ENCODE measurements at regions not wholly inside any gene's neighbourhood (a gene's known extent, or its start where the extent isn't known, plus 50 kb on each side); places are given as distances from the start of the nearest gene placed in this dataset.

- DNase-seq (no peak), ATAC-seq (replicated peaks) (no peak)
- Mint-ChIP-seq H3K9me3 (peaks cover 40 to 41% of the 10 kb centered on the region in 2 donors), H3K4me3 (no peak overlapping the region), H3K27ac (no peak overlapping the region), H3K36me3 (peaks cover 3 to 4% of the 10 kb centered on the region in 2 donors), H3K4me1 (no peaks in the 10 kb centered on the region), H3K27me3 (no peaks in the 10 kb centered on the region)
Measured at GRCh38 chr12:34295366-34296142, 273.3 kb downstream of the ALG10 start.

GRCh38 chr12:34296143-34297041 is 274.1 kb downstream of the ALG10 start:
- H3K9me3 Mint-ChIP-seq = peaks cover 40 to 43% of the 10 kb centered on the region in 2 donors
- H3K4me3 Mint-ChIP-seq = no peak overlapping the region
- no peaks in the 10 kb centered on the region for H3K4me1 Mint-ChIP-seq
- H3K27ac Mint-ChIP-seq = no peak overlapping the region
- DNase-seq = no peak
- no peaks in the 10 kb centered on the region for H3K27me3 Mint-ChIP-seq
- no peak for ATAC-seq (replicated peaks)
- H3K36me3 Mint-ChIP-seq = peaks cover 4 to 6% of the 10 kb centered on the region in 2 donors

- peaks cover 3 to 7% of the 10 kb centered on the region in 2 donors for H3K36me3 Mint-ChIP-seq
- H3K9me3 Mint-ChIP-seq = peaks cover 46 to 49% of the 10 kb centered on the region in 2 donors
- H3K4me3 Mint-ChIP-seq = no peak overlapping the region
- H3K27me3 Mint-ChIP-seq = no peaks in the 10 kb centered on the region
- no peak for ATAC-seq (replicated peaks)
- no peak for DNase-seq
- no peak overlapping the region for H3K27ac Mint-ChIP-seq
- no peaks in the 10 kb centered on the region for H3K4me1 Mint-ChIP-seq
Measured at GRCh38 chr12:34297126-34297789, 275.0 kb downstream of the ALG10 start.

GRCh38 chr12:34297790-34298164 is 275.5 kb downstream of the ALG10 start:
- Mint-ChIP-seq H3K36me3 (peaks cover 3 to 7% of the 10 kb centered on the region in 2 donors), H3K4me3 (no peak overlapping the region), H3K27me3 (no peaks in the 10 kb centered on the region), H3K4me1 (no peaks in the 10 kb centered on the region), H3K9me3 (peaks cover 46 to 50% of the 10 kb centered on the region in 2 donors), H3K27ac (no peak overlapping the region)
- DNase-seq = no peak
- no peak for ATAC-seq (replicated peaks)

- Mint-ChIP-seq H3K36me3 (peaks cover 5 to 7% of the 10 kb centered on the region in 2 donors), H3K9me3 (peaks cover 47 to 50% of the 10 kb centered on the region in 2 donors), H3K4me1 (no peaks in the 10 kb centered on the region), H3K27me3 (no peaks in the 10 kb centered on the region), H3K4me3 (no peak overlapping the region), H3K27ac (no peak overlapping the region)
- no peak for DNase-seq
- no peak for ATAC-seq (replicated peaks)
Measured at GRCh38 chr12:34298176-34298970, 276.1 kb downstream of the ALG10 start.

- peaks cover 5 to 10% of the 10 kb centered on the region in 2 donors for H3K36me3 Mint-ChIP-seq
- H3K27me3 Mint-ChIP-seq = no peaks in the 10 kb centered on the region
- ATAC-seq (replicated peaks) = no peak
- H3K4me1 Mint-ChIP-seq = no peaks in the 10 kb centered on the region
- H3K4me3 Mint-ChIP-seq = no peak overlapping the region
- H3K9me3 Mint-ChIP-seq = peaks cover 53 to 56% of the 10 kb centered on the region in 2 donors
- no peak overlapping the region for H3K27ac Mint-ChIP-seq
- DNase-seq = no peak
Measured at GRCh38 chr12:34298971-34299801, 276.9 kb downstream of the ALG10 start.

- no peak for DNase-seq
- Mint-ChIP-seq H3K9me3 (peaks cover 56 to 59% of the 10 kb centered on the region in 2 donors), H3K27ac (no peak overlapping the region), H3K36me3 (peaks cover 5 to 10% of the 10 kb centered on the region in 2 donors), H3K27me3 (no peaks in the 10 kb centered on the region), H3K4me1 (no peaks in the 10 kb centered on the region), H3K4me3 (no peak overlapping the region)
- no peak for ATAC-seq (replicated peaks)
Measured at GRCh38 chr12:34299802-34300193, 277.5 kb downstream of the ALG10 start.

GRCh38 chr12:34300376-34301250 is 278.3 kb downstream of the ALG10 start:
- peaks cover 53 to 68% of the 10 kb centered on the region in 2 donors for H3K9me3 Mint-ChIP-seq

GRCh38 chr12:34301251-34302130 is 279.2 kb downstream of the ALG10 start:
- ATAC-seq (replicated peaks) (no peak), DNase-seq (no peak)
- Mint-ChIP-seq H3K9me3 (peaks cover 49 to 71% of the 10 kb centered on the region in 2 donors), H3K27me3 (no peaks in the 10 kb centered on the region), H3K36me3 (peaks cover 5 to 11% of the 10 kb centered on the region in 2 donors), H3K4me3 (no peak overlapping the region), H3K27ac (no peak overlapping the region), H3K4me1 (no peaks in the 10 kb centered on the region)

More at GRCh38 chr12:34300376-34301250, 278.3 kb downstream of the ALG10 start:
- DNase-seq = no peak
- Mint-ChIP-seq H3K4me1 (no peaks in the 10 kb centered on the region), H3K27me3 (no peaks in the 10 kb centered on the region), H3K4me3 (no peak overlapping the region), H3K27ac (no peak overlapping the region), H3K36me3 (peaks cover 5 to 10% of the 10 kb centered on the region in 2 donors)
- ATAC-seq (replicated peaks) = no peak

- peaks cover 5 to 11% of the 10 kb centered on the region in 2 donors for H3K36me3 Mint-ChIP-seq
- no peaks in the 10 kb centered on the region for H3K4me1 Mint-ChIP-seq
- DNase-seq = no peak
- peaks cover 51 to 76% of the 10 kb centered on the region in 2 donors for H3K9me3 Mint-ChIP-seq
- no peak overlapping the region for H3K27ac Mint-ChIP-seq
- no peak overlapping the region for H3K4me3 Mint-ChIP-seq
- no peak for ATAC-seq (replicated peaks)
- no peaks in the 10 kb centered on the region for H3K27me3 Mint-ChIP-seq
Measured at GRCh38 chr12:34302131-34302885, 280.0 kb downstream of the ALG10 start.
